Ovary (tissue), 7 donors: ENCODE measurements at regions not wholly inside any gene's neighbourhood (a gene's known extent, or its start where the extent isn't known, plus 50 kb on each side); places are given as distances from the start of the nearest gene placed in this dataset.
"Not testable (repeated sequence)": the region's sequence is repeated elsewhere in the genome, so short reads cannot be mapped to it uniquely, and the experiment has no call there.

Source experiments
- DNase-seq, 5 donors: peaks; one replicate each; pipeline ENCODE4 v3.0.0-alpha.2; 2019 to 2020
- H3K27ac ChIP-seq, 2 donors: fragments of 200-600 bp; one replicate each; pipeline versions ENCODE4 v1.5.1 to v1.8.0; 2019 to 2022
- H3K27me3 ChIP-seq: fragments of 200-600 bp; one replicate; pipeline ENCODE4 v1.8.0; 2022
- H3K36me3 ChIP-seq: fragments of 200-600 bp; sonication (generic); one replicate; pipeline ENCODE4 v1.5.1; 2019
- H3K4me1 ChIP-seq: one replicate; pipeline ENCODE4 v1.8.1; 2013; ENCODE audit warnings: mild to moderate bottlenecking, moderate library complexity; ENCODE audit not compliant: insufficient read depth
- H3K4me3 ChIP-seq: fragments of 200-600 bp; sonication (generic); one replicate; pipeline ENCODE4 v1.5.1; 2017
- H3K9me3 ChIP-seq, 2 donors: fragments of 200-600 bp in 1 of 2; sonication (generic) in 1 of 2; one replicate each; pipeline versions ENCODE4 v1.5.1 to v1.8.1; 2013 to 2019; ENCODE audit warnings: mild to moderate bottlenecking in 1 of 2, moderate library complexity in 1 of 2
- EP300 ChIP-seq: sonication (generic); formaldehyde crosslinking; IDR thresholded peaks from one replicate; pipeline ENCODE4 v1.6.1; 2017; ENCODE audit warnings: antibody characterized with exemption
- POLR2A ChIP-seq: fragments of 450-650 bp; IDR thresholded peaks from one replicate; pipeline ENCODE4 v1.6.1; 2017; ENCODE audit warnings: antibody characterized with exemption, mild to moderate bottlenecking, moderate library complexity
- WGBS, 3 donors: extraction: QIAGEN DNeasy Blood & Tissue Kit in 1 of 3; methylation state at CpG; one replicate each; pipeline versions ENCODE4 v1.1.5 to v1.1.7; 2013 to 2017; 5-methylcytosine and 5-hydroxymethylcytosine counted together
- intact Hi-C, 4 donors: fragments of 100-400 bp; cut with DNase I; formaldehyde crosslinking; loops; one replicate each; pipeline versions ENCODE4 v1.11.0 to v1.15.1; 2022 to 2023
- TF ChIP-seq, protein P1 (sequence below), 3 donors: fragments of 450-650 bp in 2 of 3; fragments of 200-600 bp in 1 of 3; IDR thresholded peaks; one replicate each; pipeline versions ENCODE4 v1.5.1 to v1.8.0; 2016 to 2022; ENCODE audit warnings: antibody characterized with exemption in 3 of 3, mild to moderate bottlenecking in 1 of 3
- donor health status: DM: no; HTN: no; CAD: no; lungs with moderate emphysema.
- donor health status: DM: no; HTN: no; CAD: no.
- donor health status: Bipolar disorder and iron deficiency.
- donor health status: DM: no; HTN: no; CAD: no.
- donor health status: DM: yes; HTN: yes; CAD: no.

DNA sequence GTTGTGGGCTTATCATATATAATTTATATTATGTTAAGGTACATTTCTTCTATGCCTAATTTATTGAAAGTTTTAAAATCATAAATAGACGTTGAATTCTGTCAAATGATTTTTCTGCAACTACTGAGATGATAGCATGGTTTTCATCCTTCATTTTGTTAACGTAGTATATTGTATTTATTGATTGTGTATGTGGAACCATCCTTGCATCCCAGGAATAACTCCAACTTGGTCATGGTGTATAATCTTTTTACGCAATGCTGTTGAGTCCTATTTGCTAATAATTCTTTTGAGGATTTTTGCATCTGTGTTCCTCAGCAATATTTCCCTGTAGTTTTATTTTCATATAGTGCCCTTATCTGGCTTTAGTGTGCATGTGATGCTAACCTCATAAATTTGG, 152.7 kb downstream of the ADCYAP1 start:
- intact Hi-C loops = no loop called here
- DNase-seq = no peak
- Histone ChIP-seq H3K27me3 (no peaks in the 10 kb centered on the region), H3K4me1 (no peaks in the 10 kb centered on the region), H3K27ac (no peak overlapping the region), H3K36me3 (no peaks in the 10 kb centered on the region), H3K9me3 (no peaks in the 10 kb centered on the region), H3K4me3 (no peak overlapping the region)
- TF ChIP-seq POLR2A (no peak), EP300 (no peak)
- TF ChIP-seq, protein P1, sequence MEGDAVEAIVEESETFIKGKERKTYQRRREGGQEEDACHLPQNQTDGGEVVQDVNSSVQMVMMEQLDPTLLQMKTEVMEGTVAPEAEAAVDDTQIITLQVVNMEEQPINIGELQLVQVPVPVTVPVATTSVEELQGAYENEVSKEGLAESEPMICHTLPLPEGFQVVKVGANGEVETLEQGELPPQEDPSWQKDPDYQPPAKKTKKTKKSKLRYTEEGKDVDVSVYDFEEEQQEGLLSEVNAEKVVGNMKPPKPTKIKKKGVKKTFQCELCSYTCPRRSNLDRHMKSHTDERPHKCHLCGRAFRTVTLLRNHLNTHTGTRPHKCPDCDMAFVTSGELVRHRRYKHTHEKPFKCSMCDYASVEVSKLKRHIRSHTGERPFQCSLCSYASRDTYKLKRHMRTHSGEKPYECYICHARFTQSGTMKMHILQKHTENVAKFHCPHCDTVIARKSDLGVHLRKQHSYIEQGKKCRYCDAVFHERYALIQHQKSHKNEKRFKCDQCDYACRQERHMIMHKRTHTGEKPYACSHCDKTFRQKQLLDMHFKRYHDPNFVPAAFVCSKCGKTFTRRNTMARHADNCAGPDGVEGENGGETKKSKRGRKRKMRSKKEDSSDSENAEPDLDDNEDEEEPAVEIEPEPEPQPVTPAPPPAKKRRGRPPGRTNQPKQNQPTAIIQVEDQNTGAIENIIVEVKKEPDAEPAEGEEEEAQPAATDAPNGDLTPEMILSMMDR (IDR thresholded peaks at IDR 0.05) = no peak
- WGBS, 3 donors = 88 to 93% (median 92%) methylated on average over 3 of the region's 3 CpGs

DNA sequence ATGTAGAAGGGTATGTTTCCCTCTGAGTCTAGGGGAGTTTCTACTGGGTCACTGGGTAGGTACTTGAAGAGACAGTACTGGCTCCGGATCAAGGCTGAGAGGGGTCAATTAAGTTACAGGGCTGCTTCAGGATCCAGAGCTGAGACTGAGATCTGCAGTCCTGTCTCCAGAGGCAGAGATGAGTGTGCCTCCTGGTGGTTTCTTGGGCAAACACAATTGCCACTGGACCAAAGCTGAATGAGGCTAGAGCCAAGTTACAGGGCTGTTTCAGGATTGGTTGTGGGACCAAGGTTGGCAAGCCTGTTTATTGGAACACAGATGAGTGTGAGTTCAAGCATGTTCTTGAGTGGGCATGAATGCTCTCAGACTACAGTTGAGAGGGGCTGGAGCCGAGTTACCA, 157.9 kb downstream of the ADCYAP1 start:
- Histone ChIP-seq H3K4me3 (no peak overlapping the region), H3K27ac (no peak overlapping the region), H3K4me1 (no peaks in the 10 kb centered on the region), H3K27me3 (no peaks in the 10 kb centered on the region), H3K36me3 (no peaks in the 10 kb centered on the region), H3K9me3 (no peaks in the 10 kb centered on the region)
- 80 to 82% (median 81%) methylated on average over 2 of the region's 2 CpGs for WGBS, 3 donors
- no peak for DNase-seq
- TF ChIP-seq, protein P1 (IDR thresholded peaks at IDR 0.05) = no peak
- TF ChIP-seq EP300 (no peak), POLR2A (no peak)
- intact Hi-C loops = no loop called here

DNA sequence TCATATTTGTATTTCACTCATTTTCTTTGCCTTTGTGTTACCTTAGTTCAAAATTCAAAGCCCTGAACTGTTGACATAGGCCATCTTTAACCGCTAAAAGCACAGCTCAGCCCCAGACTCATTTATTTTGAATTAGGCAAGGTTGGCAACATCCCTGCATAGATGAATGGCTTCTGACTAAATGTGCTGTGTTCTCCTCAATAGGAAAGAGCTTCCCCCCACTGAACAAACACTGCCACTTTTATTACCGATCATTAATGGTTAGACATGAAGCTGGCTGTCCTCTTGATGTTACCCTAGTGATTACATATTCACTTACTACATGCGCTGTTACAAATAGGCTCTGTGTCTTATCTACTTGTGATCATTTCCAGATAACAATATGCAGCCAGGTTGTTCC, 170.7 kb downstream of the ADCYAP1 start:
- TF ChIP-seq, protein P1 (IDR thresholded peaks at IDR 0.05) = no peak
- TF ChIP-seq EP300 = no peak
- no peaks in the 10 kb centered on the region for H3K27me3 ChIP-seq
- H3K27ac ChIP-seq = no peak overlapping the region
- DNase-seq = no peak
- no peaks in the 10 kb centered on the region for H3K36me3 ChIP-seq
- no peaks in the 10 kb centered on the region for H3K4me1 ChIP-seq
- 66 to 80% (median 73%) methylated on average over 3 of the region's 3 CpGs for WGBS, 3 donors
- no peak overlapping the region for H3K4me3 ChIP-seq
- intact Hi-C loops = no loop called here
- H3K9me3 ChIP-seq = no peaks in the 10 kb centered on the region

DNA sequence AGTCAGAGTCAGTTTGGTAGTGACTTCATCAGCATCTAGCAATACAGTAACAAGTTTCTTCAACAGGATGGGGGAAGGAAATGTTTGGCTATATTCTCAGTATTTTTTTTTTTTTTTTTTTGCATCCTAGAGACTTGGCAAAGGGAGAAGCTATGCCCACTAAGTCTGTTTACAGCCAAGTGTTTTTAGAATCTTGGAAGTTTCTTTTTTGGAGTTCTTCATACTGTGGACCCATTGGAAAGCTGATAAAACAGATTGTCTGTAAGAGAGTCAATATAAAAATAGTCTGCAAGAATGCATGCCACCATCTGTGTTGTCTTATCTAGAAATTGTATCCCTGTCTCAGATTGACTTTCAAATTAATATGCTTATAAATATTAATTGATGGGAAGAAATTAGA, 171.2 kb downstream of the ADCYAP1 start:
- Histone ChIP-seq H3K27ac (no peak overlapping the region), H3K27me3 (no peaks in the 10 kb centered on the region), H3K4me3 (no peak overlapping the region), H3K9me3 (no peaks in the 10 kb centered on the region), H3K4me1 (no peaks in the 10 kb centered on the region), H3K36me3 (no peaks in the 10 kb centered on the region)
- no peak for TF ChIP-seq EP300
- no peak for TF ChIP-seq POLR2A
- TF ChIP-seq, protein P1 (IDR thresholded peaks at IDR 0.05) = no peak
- intact Hi-C loops = no loop called here
- no peak for DNase-seq

DNA sequence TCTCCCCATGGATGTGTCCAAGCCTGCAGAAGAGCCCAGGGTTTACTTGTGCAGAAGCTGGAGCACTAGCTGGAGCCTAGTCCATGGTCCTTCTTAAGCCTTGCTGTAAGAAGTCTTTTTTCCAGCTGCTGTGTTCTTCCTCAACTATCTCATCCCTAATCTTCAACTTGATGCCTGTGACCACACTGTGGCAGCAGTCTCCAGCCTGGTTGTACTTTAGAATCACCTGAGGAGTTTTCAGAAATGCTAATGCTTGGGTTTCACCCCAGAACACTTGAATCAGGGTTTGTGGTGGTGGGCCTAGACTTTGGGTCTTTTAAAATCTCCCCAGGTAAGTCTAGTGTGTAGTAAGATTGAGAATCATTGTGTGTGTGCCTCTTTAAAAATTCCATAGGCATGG, 173.6 kb downstream of the ADCYAP1 start:
- TF ChIP-seq POLR2A = no peak
- TF ChIP-seq, protein P1 (IDR thresholded peaks at IDR 0.05) = no peak
- no peak for TF ChIP-seq EP300
- no peaks in the 10 kb centered on the region for H3K27me3 ChIP-seq
- H3K9me3 ChIP-seq = no peaks in the 10 kb centered on the region
- DNase-seq = no peak
- intact Hi-C loops = no loop called here
- H3K4me1 ChIP-seq = no peaks in the 10 kb centered on the region
- no peak overlapping the region for H3K27ac ChIP-seq
- H3K36me3 ChIP-seq = no peaks in the 10 kb centered on the region
- no peak overlapping the region for H3K4me3 ChIP-seq

DNA sequence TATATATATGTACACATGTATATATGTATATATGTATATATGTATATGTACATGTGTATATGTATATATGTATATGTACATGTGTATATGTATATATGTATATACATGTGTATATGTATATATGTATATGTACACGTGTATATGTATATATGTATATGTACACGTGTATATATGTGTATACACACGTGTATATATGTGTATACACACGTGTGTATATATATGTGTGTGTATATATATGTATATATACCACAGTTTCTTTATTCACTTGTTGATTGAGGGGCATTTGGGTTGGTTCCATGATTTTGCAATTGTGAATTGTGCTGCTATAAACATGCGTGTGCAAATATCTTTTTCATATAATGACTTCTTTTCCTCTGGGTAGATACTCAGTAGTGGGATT, 179.0 kb downstream of the ADCYAP1 start:
- H3K36me3 ChIP-seq, H3K27me3 ChIP-seq, H3K27ac ChIP-seq, H3K4me3 ChIP-seq, intact Hi-C loops, H3K4me1 ChIP-seq, H3K9me3 ChIP-seq, DNase-seq: not testable (repeated sequence)
- WGBS, 3 donors = 57 to 69% (median 64%) methylated on average over 5 of the region's 5 CpGs
